ENCODE measurements at regions not wholly inside any gene's neighbourhood (a gene's known extent, or its start where the extent isn't known, plus 50 kb on each side); places are given as distances from the start of the nearest gene placed in this dataset.

DNA sequence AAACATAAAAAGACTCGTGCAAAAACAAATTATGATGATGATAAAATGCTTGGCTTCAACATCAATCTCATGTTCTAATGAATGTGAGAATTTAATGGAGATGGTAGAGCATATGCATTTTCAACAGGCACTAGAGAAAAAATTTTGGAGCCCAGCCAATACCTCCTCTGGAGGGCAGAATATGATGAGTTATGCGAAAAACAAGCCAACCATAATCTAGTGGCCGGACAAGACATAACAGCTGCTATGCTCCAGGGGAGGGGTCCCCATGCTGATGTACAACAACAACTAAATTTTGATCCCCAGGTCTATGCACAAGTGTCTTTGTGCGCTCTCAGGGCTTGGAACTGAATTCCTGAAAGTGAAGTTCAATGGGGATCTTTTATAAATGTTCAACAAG, 1197.5 kb downstream of the LRFN5 start:
- no peak for TF ChIP-seq EP300 (IDR thresholded peaks at IDR 0.05; ENCODE audit: low read depth)
- TF ChIP-seq, protein P1, sequence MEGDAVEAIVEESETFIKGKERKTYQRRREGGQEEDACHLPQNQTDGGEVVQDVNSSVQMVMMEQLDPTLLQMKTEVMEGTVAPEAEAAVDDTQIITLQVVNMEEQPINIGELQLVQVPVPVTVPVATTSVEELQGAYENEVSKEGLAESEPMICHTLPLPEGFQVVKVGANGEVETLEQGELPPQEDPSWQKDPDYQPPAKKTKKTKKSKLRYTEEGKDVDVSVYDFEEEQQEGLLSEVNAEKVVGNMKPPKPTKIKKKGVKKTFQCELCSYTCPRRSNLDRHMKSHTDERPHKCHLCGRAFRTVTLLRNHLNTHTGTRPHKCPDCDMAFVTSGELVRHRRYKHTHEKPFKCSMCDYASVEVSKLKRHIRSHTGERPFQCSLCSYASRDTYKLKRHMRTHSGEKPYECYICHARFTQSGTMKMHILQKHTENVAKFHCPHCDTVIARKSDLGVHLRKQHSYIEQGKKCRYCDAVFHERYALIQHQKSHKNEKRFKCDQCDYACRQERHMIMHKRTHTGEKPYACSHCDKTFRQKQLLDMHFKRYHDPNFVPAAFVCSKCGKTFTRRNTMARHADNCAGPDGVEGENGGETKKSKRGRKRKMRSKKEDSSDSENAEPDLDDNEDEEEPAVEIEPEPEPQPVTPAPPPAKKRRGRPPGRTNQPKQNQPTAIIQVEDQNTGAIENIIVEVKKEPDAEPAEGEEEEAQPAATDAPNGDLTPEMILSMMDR (IDR thresholded peaks at IDR 0.05): no peak
- TF ChIP-seq POLR2A (IDR thresholded peaks at IDR 0.05): no peak
- no peak for TF ChIP-seq POLR2AphosphoS5 (IDR thresholded peaks at IDR 0.05)
- in situ Hi-C loops (cut with MboI; ENCODE audit: low pct_ligation_motif_present in 1 of 4, low pct_unique_long_range_greater_than_20kb in 1 of 4, low sequenced_read_pairs in 3 of 4) (no loop called here), intact Hi-C loops (cut with DNase I; ENCODE audit: low total_unique reads) (no loop called here)
- Histone ChIP-seq H3K4me1 (no peaks in the 10 kb centered on the region), H3K9me3 (no peaks in the 10 kb centered on the region), H3K36me3 (no peaks in the 10 kb centered on the region), H3K27me3 (no peaks in the 10 kb centered on the region), H3K4me3 (no peak overlapping the region), H3K27ac (no peak overlapping the region)
- no peak for DNase-seq
- WGBS, 2 donors (ENCODE audit: low coverage in 1 of 2): 80 to 83% methylated on average over 3 to 4 of the region's 4 CpGs

DNA sequence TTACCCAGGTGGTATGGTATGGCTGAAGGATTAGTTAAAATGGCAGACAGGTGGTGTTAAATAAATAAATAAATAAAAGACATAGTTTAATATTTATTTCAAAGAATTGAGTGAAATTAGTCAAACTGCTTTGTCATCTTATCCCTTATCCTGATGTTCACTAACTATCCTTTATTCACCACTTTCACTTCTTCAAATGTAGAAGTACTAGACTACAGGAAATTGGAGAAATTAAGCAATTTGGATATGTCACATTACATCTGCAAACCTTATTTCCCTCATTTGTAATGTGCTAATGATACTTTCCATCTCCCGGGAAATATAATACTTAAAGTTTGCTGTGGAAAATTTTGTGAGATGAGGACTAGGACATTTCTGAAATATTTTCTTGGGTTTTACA, 1195.7 kb downstream of the LRFN5 start:
- no peak overlapping the region for H3K27ac ChIP-seq
- DNase-seq: no peak
- no peaks in the 10 kb centered on the region for H3K9me3 ChIP-seq
- H3K27me3 ChIP-seq: no peaks in the 10 kb centered on the region
- H3K4me1 ChIP-seq: no peaks in the 10 kb centered on the region
- in situ Hi-C loops (cut with MboI; ENCODE audit: low pct_ligation_motif_present in 1 of 4, low pct_unique_long_range_greater_than_20kb in 1 of 4, low sequenced_read_pairs in 3 of 4): no loop called here
- intact Hi-C loops (cut with DNase I; ENCODE audit: low total_unique reads): no loop called here
- WGBS, 2 donors (ENCODE audit: low coverage in 1 of 2): 95 to 100% methylated on average over 1 of the region's 1 CpG
- TF ChIP-seq POLR2A (IDR thresholded peaks at IDR 0.05) (no peak), POLR2AphosphoS5 (IDR thresholded peaks at IDR 0.05) (no peak), EP300 (IDR thresholded peaks at IDR 0.05; ENCODE audit: low read depth) (no peak)
- TF ChIP-seq, protein P1 (IDR thresholded peaks at IDR 0.05): no peak
- no peak overlapping the region for H3K4me3 ChIP-seq
- H3K36me3 ChIP-seq: no peaks in the 10 kb centered on the region

GRCh38 chr14:42792166-42792565, 1185.5 kb downstream of the LRFN5 start:
- 55 to 62% methylated on average over 1 of the region's 1 CpG for WGBS, 2 donors (ENCODE audit: low coverage in 1 of 2)
- no peaks in the 10 kb centered on the region for H3K27me3 ChIP-seq
- no peak for DNase-seq
- in situ Hi-C loops (cut with MboI; ENCODE audit: low pct_ligation_motif_present in 1 of 4, low pct_unique_long_range_greater_than_20kb in 1 of 4, low sequenced_read_pairs in 3 of 4): no loop called here
- intact Hi-C loops (cut with DNase I; ENCODE audit: low total_unique reads): no loop called here
- no peak overlapping the region for H3K4me3 ChIP-seq
- no peaks in the 10 kb centered on the region for H3K36me3 ChIP-seq
- TF ChIP-seq EP300 (IDR thresholded peaks at IDR 0.05; ENCODE audit: low read depth) (no peak), POLR2A (IDR thresholded peaks at IDR 0.05) (no peak), POLR2AphosphoS5 (IDR thresholded peaks at IDR 0.05) (no peak)
- TF ChIP-seq, protein P1 (IDR thresholded peaks at IDR 0.05): no peak
- H3K4me1 ChIP-seq: no peaks in the 10 kb centered on the region
- H3K27ac ChIP-seq: no peak overlapping the region
- no peaks in the 10 kb centered on the region for H3K9me3 ChIP-seq

DNA sequence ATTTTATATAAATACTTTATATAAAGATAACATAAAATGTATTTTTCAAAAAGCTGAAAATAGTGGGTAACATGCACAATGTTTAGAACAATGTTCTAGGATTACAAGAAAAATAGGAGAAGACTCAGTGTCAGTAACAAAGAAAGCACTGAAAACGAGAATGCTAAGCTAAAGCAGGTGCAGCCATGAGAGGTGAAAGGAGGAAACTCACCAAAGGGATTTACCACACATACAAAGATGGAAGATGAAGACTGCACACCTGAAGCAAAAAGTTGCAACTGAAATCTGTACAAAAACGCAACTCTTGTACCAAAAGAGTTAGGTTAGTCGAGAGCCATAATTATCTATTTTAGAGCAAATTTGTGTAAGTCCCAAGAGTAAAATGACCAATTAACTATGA, 1176.1 kb downstream of the LRFN5 start:
- WGBS, 2 donors (ENCODE audit: low coverage in 1 of 2): 62% methylated on average over 3 of the region's 3 CpGs
- H3K9me3 ChIP-seq: peaks cover 7 to 10% of the 10 kb centered on the region in 2 donors
- no peak for TF ChIP-seq POLR2AphosphoS5 (IDR thresholded peaks at IDR 0.05)
- no peak for TF ChIP-seq EP300 (IDR thresholded peaks at IDR 0.05; ENCODE audit: low read depth)
- TF ChIP-seq, protein P1 (IDR thresholded peaks at IDR 0.05): no peak
- no peak for TF ChIP-seq POLR2A (IDR thresholded peaks at IDR 0.05)
- no peaks in the 10 kb centered on the region for H3K36me3 ChIP-seq
- in situ Hi-C loops (cut with MboI; ENCODE audit: low pct_ligation_motif_present in 1 of 4, low pct_unique_long_range_greater_than_20kb in 1 of 4, low sequenced_read_pairs in 3 of 4) (no loop called here), intact Hi-C loops (cut with DNase I; ENCODE audit: low total_unique reads) (no loop called here)
- no peak for DNase-seq
- H3K4me3 ChIP-seq: no peak overlapping the region
- H3K27ac ChIP-seq: no peak overlapping the region
- no peaks in the 10 kb centered on the region for H3K27me3 ChIP-seq
- H3K4me1 ChIP-seq: no peaks in the 10 kb centered on the region
